Mucosa of descending colon (tissue), 3 donors: ENCODE measurements at regions not wholly inside any gene's neighbourhood (a gene's known extent, or its start where the extent isn't known, plus 50 kb on each side); places are given as distances from the start of the nearest gene placed in this dataset.

ENCODE experiments used
- ATAC-seq: fragments of 200-7000 bp; cut with Tn5 transposase; one replicate; pipeline ENCODE4 v1.9.1; 2020; ENCODE audit warnings: mild to moderate bottlenecking, moderate library complexity
- DNase-seq, 3 donors: peaks; one replicate each; pipeline ENCODE4 v3.0.0-alpha.2; 2020
- H3K36me3 ChIP-seq: fragments of 200-600 bp; one replicate; pipeline ENCODE4 v1.8.0; 2021; ENCODE audit warnings: low read depth, mild to moderate bottlenecking
- H3K4me1 ChIP-seq: fragments of 200-600 bp; one replicate; pipeline ENCODE4 v1.8.0; 2021; ENCODE audit warnings: low read depth, mild to moderate bottlenecking
- H3K4me3 ChIP-seq: fragments of 200-600 bp; one replicate; pipeline ENCODE4 v1.8.0; 2021; ENCODE audit warnings: mild to moderate bottlenecking
- H3K9me3 ChIP-seq: fragments of 200-600 bp; one replicate; pipeline ENCODE4 v1.8.0; 2021; ENCODE audit warnings: mild to moderate bottlenecking
- CTCF ChIP-seq: fragments of 200-600 bp; IDR thresholded peaks from one replicate; pipeline ENCODE4 v1.8.0; 2022; ENCODE audit warnings: antibody characterized with exemption, mild to moderate bottlenecking
- intact Hi-C, 2 donors: fragments of 100-400 bp; cut with DNase I in 1 of 2; cut with micrococcal nuclease in 1 of 2; formaldehyde crosslinking; loops; one replicate each; pipeline versions ENCODE4 v1.11.0 to v1.11.1; 2022; cut with DNase I, micrococcal nuclease
- donor health status: DM: no; HTN: no; CAD: no; lungs with moderate emphysema.
- donor health status: DM: no; HTN: no; CAD: no.
- donor health status: DM: no; HTN: yes; CAD: no.

GRCh38 chr1:175845338-175845737, 101.9 kb upstream of the TNR start:
- no peaks in the 10 kb centered on the region for H3K9me3 ChIP-seq
- DNase-seq (no peak), ATAC-seq (peak; percentile 55)
- no peaks in the 10 kb centered on the region for H3K36me3 ChIP-seq
- H3K4me1 ChIP-seq = peaks cover 11% of the 10 kb centered on the region
- no peak overlapping the region for H3K4me3 ChIP-seq
- intact Hi-C loops = no loop called here
- TF ChIP-seq CTCF = no peak

GRCh38 chr1:175844877-175845276, 101.5 kb upstream of the TNR start:
- intact Hi-C loops = no loop called here
- peaks cover 16% of the 10 kb centered on the region for H3K4me1 ChIP-seq
- H3K36me3 ChIP-seq = no peaks in the 10 kb centered on the region
- H3K9me3 ChIP-seq = no peaks in the 10 kb centered on the region
- no peak for DNase-seq
- TF ChIP-seq CTCF = no peak
- no peak for ATAC-seq
- H3K4me3 ChIP-seq = no peak overlapping the region

- Histone ChIP-seq H3K4me1 (peaks cover 21% of the 10 kb centered on the region), H3K9me3 (no peaks in the 10 kb centered on the region), H3K36me3 (no peaks in the 10 kb centered on the region), H3K4me3 (no peak overlapping the region)
- no peak for DNase-seq
- intact Hi-C loops = no loop called here
- no peak for TF ChIP-seq CTCF
- no peak for ATAC-seq
Observed at GRCh38 chr1:175842550-175842949, 99.2 kb upstream of the TNR start.

GRCh38 chr1:175841738-175842187, 98.4 kb upstream of the TNR start:
- DNase-seq (no peak), ATAC-seq (no peak)
- no peak for TF ChIP-seq CTCF
- Histone ChIP-seq H3K9me3 (no peaks in the 10 kb centered on the region), H3K4me1 (peaks cover 21% of the 10 kb centered on the region), H3K36me3 (no peaks in the 10 kb centered on the region), H3K4me3 (no peak overlapping the region)
- intact Hi-C loops = no loop called here

- Histone ChIP-seq H3K36me3 (no peaks in the 10 kb centered on the region), H3K4me1 (peaks cover 21% of the 10 kb centered on the region), H3K4me3 (no peak overlapping the region), H3K9me3 (no peaks in the 10 kb centered on the region)
- ATAC-seq = peak; percentile 41
- intact Hi-C loops = no loop called here
- no peak for DNase-seq
- TF ChIP-seq CTCF = no peak
Observed at GRCh38 chr1:175840787-175841186, 97.4 kb upstream of the TNR start.
